ENCODE measurements at regions not wholly inside any gene's neighbourhood (a gene's known extent, or its start where the extent isn't known, plus 50 kb on each side); places are given as distances from the start of the nearest gene placed in this dataset.

GRCh38 chr6:85127168-85127498, 322.8 kb upstream of the NT5E start:
- H3K27ac ChIP-seq: no peak overlapping the region
- H3K9me3 ChIP-seq: no peaks in the 10 kb centered on the region
- no peak for ATAC-seq
- H3K4me1 ChIP-seq: no peaks in the 10 kb centered on the region
- peaks cover 0 to 2% (median 0%) of the 10 kb centered on the region in 3 donors for H3K27me3 ChIP-seq (ENCODE audit: insufficient read depth in 3 of 3, low read length in 2 of 3)
- no peak for DNase-seq
- TF ChIP-seq CTCF (IDR thresholded peaks at IDR 0.05): no peak
- no peak overlapping the region for H3K4me3 ChIP-seq
- no peaks in the 10 kb centered on the region for H3K36me3 ChIP-seq (ENCODE audit: insufficient read depth in 1 of 2, low read depth in 1 of 2)
- intact Hi-C loops (cut with DNase I): no loop called here
- WGBS, 3 donors: 40 to 47% (median 42%) methylated on average over 4 of the region's 4 CpGs

GRCh38 chr6:85126485-85127167, 323.3 kb upstream of the NT5E start:
- ATAC-seq (peak in 2 of 4 donors; percentile 42 to 62), DNase-seq (peak; percentile 18 to 56)
- Histone ChIP-seq H3K36me3 (ENCODE audit: insufficient read depth in 1 of 2, low read depth in 1 of 2) (no peaks in the 10 kb centered on the region), H3K9me3 (no peaks in the 10 kb centered on the region), H3K27ac (no peak overlapping the region), H3K4me1 (no peaks in the 10 kb centered on the region), H3K4me3 (no peak overlapping the region), H3K27me3 (ENCODE audit: insufficient read depth in 3 of 3, low read length in 2 of 3) (peaks cover 0 to 2% (median 0%) of the 10 kb centered on the region in 3 donors)
- TF ChIP-seq CTCF (IDR thresholded peaks at IDR 0.05): peak; percentile 9
- 9 to 12% (median 11%) methylated on average over 11 of the region's 11 CpGs for WGBS, 3 donors
- intact Hi-C loops (cut with DNase I): no loop called here

GRCh38 chr6:85125526-85125925, 324.4 kb upstream of the NT5E start:
- Histone ChIP-seq H3K4me3 (no peak overlapping the region), H3K9me3 (no peaks in the 10 kb centered on the region), H3K27me3 (ENCODE audit: insufficient read depth in 3 of 3, low read length in 2 of 3) (peaks cover 0 to 2% (median 0%) of the 10 kb centered on the region in 3 donors), H3K4me1 (no peaks in the 10 kb centered on the region), H3K36me3 (ENCODE audit: insufficient read depth in 1 of 2, low read depth in 1 of 2) (no peaks in the 10 kb centered on the region), H3K27ac (no peak overlapping the region)
- ATAC-seq (no peak), DNase-seq (no peak)
- WGBS, 3 donors: 44 to 57% (median 53%) methylated on average over 3 of the region's 3 CpGs
- intact Hi-C loops (cut with DNase I): no loop called here
- no peak for TF ChIP-seq CTCF (IDR thresholded peaks at IDR 0.05)

GRCh38 chr6:85124472-85125354, 325.2 kb upstream of the NT5E start:
- TF ChIP-seq CTCF (IDR thresholded peaks at IDR 0.05): no peak
- no peak for ATAC-seq
- DNase-seq: no peak
- Histone ChIP-seq H3K9me3 (no peaks in the 10 kb centered on the region), H3K27ac (no peak overlapping the region), H3K4me1 (no peaks in the 10 kb centered on the region), H3K4me3 (no peak overlapping the region), H3K36me3 (ENCODE audit: insufficient read depth in 1 of 2, low read depth in 1 of 2) (no peaks in the 10 kb centered on the region), H3K27me3 (ENCODE audit: insufficient read depth in 3 of 3, low read length in 2 of 3) (peaks cover 0 to 2% (median 0%) of the 10 kb centered on the region in 3 donors)
- 53 to 69% (median 68%) methylated on average over 1 of the region's 1 CpG for WGBS, 3 donors
- intact Hi-C loops (cut with DNase I): no loop called here
